K562 (cell line): ENCODE measurements at regions not wholly inside any gene's neighbourhood (a gene's known extent, or its start where the extent isn't known, plus 50 kb on each side); places are given as distances from the start of the nearest gene placed in this dataset.

ENCODE experiments used
- ATAC-seq: fragments of 200-7000 bp; cut with Tn5 transposase; 3 replicates; pipeline ENCODE4 v1.9.1; 2020; ENCODE audit warnings: moderate library complexity
- BruUV-seq: library from RNA; stranded (reverse); fragments of 400-500 nt; replicated peaks from 2 replicates; lab custom pipeline; 2021; lab: Mats Ljungman, UMichigan
- CTCF ChIA-PET: fragments of 300-600 bp; formaldehyde crosslinking; extraction: SDS; loops from one replicate; lab custom pipeline; 2021; ENCODE audit warnings: low intra/inter-chr PET ratio; lab: Yijun Ruan, JAX
- POLR2A ChIA-PET: fragments of 300-600, 350-650 bp; sonication (Branson Sonifier 250); formaldehyde crosslinking; extraction: SDS; loops from one replicate; lab custom pipeline; 2021; ENCODE audit warnings: antibody characterized with exemption, inconsistent platforms; lab: Yijun Ruan, JAX
- DNase-seq, 4 experiments: peaks; one replicate each; pipeline versions ENCODE4 v3.0.0 to v3.0.0-alpha.2; 2011 to 2018; ENCODE audit warnings: low spot score in 3 of 4, mixed read lengths in 3 of 4; ENCODE audit errors: extremely low read depth in 1 of 4
- FAIRE-seq: peaks from 2 replicates; lab custom pipeline; 2011; peaks lifted over from hg19 to GRCh38; lab: Jason Lieb, UNC
- H2AFZ ChIP-seq: 2 replicates; pipeline ENCODE4 v1.6.0; 2011; ENCODE audit warnings: low read depth, low read length, control low read depth, inconsistent platforms
- H3K27ac ChIP-seq: fragments of 200-600 bp; 3 replicates; pipeline ENCODE4 v1.8.0; 2011; ENCODE audit warnings: low read depth, mild to moderate bottlenecking, control low read depth, inconsistent platforms, low read length, moderate library complexity, mixed read lengths; ENCODE audit errors: extremely low read depth
- H3K27me3 ChIP-seq, 2 experiments: fragments of 300-600 bp in 1 of 2; 2 replicates in 1 of 2; 3 replicates in 1 of 2; pipeline versions ENCODE4 v1.6.0 to v1.8.0; 2011; ENCODE audit warnings: inconsistent platforms in 2 of 2, low read length in 2 of 2, mild to moderate bottlenecking in 1 of 2, mixed read lengths in 1 of 2, moderate library complexity in 1 of 2; ENCODE audit not compliant: control insufficient read depth in 2 of 2, insufficient read depth in 2 of 2
- H3K36me3 ChIP-seq: fragments of 300-600 bp; 3 replicates; pipeline ENCODE4 v1.8.0; 2011; ENCODE audit warnings: mild to moderate bottlenecking, low read length, inconsistent platforms; ENCODE audit not compliant: control insufficient read depth, insufficient read depth
- H3K4me1 ChIP-seq, 2 experiments: fragments of 200-600 bp in 1 of 2; replicated peaks in 1 of 2; 2 replicates in 1 of 2; 3 replicates in 1 of 2; pipeline versions ENCODE4 v1.5.1 to v1.8.0; 2011; ENCODE audit warnings: inconsistent platforms in 2 of 2, low read length in 2 of 2, mild to moderate bottlenecking in 1 of 2, mixed read lengths in 1 of 2, moderate library complexity in 1 of 2; ENCODE audit not compliant: control insufficient read depth in 2 of 2, insufficient read depth in 2 of 2
- H3K4me2 ChIP-seq: 2 replicates; pipeline ENCODE4 v1.6.1; 2011; ENCODE audit warnings: low read length, control low read depth, inconsistent platforms, mixed read lengths; ENCODE audit not compliant: insufficient read depth
- H3K4me3 ChIP-seq: fragments of 200-600 bp; sonication (generic), shearing (Covaris generic); 2 replicates; pipeline ENCODE4 v1.5.1; 2016; ENCODE audit warnings: control low read depth, inconsistent platforms
- H3K79me2 ChIP-seq: fragments of 200-600 bp; 3 replicates; pipeline ENCODE4 v1.8.0; 2011; ENCODE audit warnings: low read length, inconsistent platforms; ENCODE audit not compliant: control insufficient read depth, insufficient read depth
- H3K9ac ChIP-seq, 2 experiments: 2 replicates each; pipeline versions ENCODE4 v1.6.0 to v1.6.1; 2011; ENCODE audit warnings: low read depth in 2 of 2, low read length in 2 of 2, control low read depth in 1 of 2, inconsistent platforms in 1 of 2, mild to moderate bottlenecking in 1 of 2, mixed read lengths in 1 of 2; ENCODE audit not compliant: insufficient read depth in 1 of 2
- H3K9me1 ChIP-seq: one replicate; pipeline ENCODE4 v1.6.0; 2011; ENCODE audit warnings: inconsistent platforms, mild to moderate bottlenecking, low read length, moderate library complexity; ENCODE audit not compliant: control insufficient read depth, insufficient read depth
- H3K9me3 ChIP-seq: replicated peaks from 2 replicates; pipeline ENCODE4 v1.5.1; 2011; ENCODE audit warnings: low read depth, low read length, inconsistent platforms; ENCODE audit not compliant: control insufficient read depth, insufficient read depth
- H4K20me1 ChIP-seq: replicated peaks from 2 replicates; pipeline ENCODE4 v1.6.1; 2011; ENCODE audit warnings: low read length, inconsistent platforms, mixed read lengths; ENCODE audit not compliant: control insufficient read depth, insufficient read depth
- BMI1 ChIP-seq: fragments of 150-350 bp; IDR thresholded peaks from 2 replicates; pipeline ENCODE4 v1.6.1; 2014; ENCODE audit warnings: low read length
- CREBBP ChIP-seq: IDR thresholded peaks from one replicate; pipeline ENCODE4 v1.6.1; 2012; ENCODE audit warnings: low read depth, mild to moderate bottlenecking, control low read depth, inconsistent platforms, low read length
- HEY1 ChIP-seq: fragments of 250-450 bp; sonication (Bioruptor Pico); IDR thresholded peaks from 2 replicates; pipeline ENCODE4 v1.5.0; 2020; ENCODE audit warnings: mild to moderate bottlenecking, moderate library complexity, borderline replicate concordance
- MXI1 ChIP-seq: IDR thresholded peaks from 2 replicates; pipeline ENCODE4 v1.6.1; 2011; ENCODE audit warnings: low read depth, mild to moderate bottlenecking, improper control_type of control experiment, low read length
- NFATC3 ChIP-seq: fragments of 450-650 bp; IDR thresholded peaks from 2 replicates; pipeline ENCODE4 v1.6.1; 2017; ENCODE audit warnings: mild to moderate bottlenecking
- NFRKB ChIP-seq: fragments of 450-650 bp; IDR thresholded peaks from 2 replicates; pipeline ENCODE4 v1.6.1; 2016; ENCODE audit warnings: low read depth
- NR0B1 ChIP-seq: fragments of 450-650 bp; IDR thresholded peaks from one replicate; pipeline ENCODE4 v1.6.1; 2018; ENCODE audit warnings: mild to moderate bottlenecking, moderate library complexity; ENCODE audit not compliant: partially characterized antibody
- POLR2A ChIP-seq: fragments of 450-650 bp; conservative IDR thresholded peaks from 2 replicates; pipeline ENCODE4 v1.6.1; 2016
- POLR2AphosphoS2 ChIP-seq: IDR thresholded peaks from 2 replicates; pipeline ENCODE4 v1.6.1; 2012; ENCODE audit warnings: low read length, improper control_type of control experiment
- RNF219 ChIP-seq: fragments of 250-450 bp; sonication (Bioruptor Pico); IDR thresholded peaks from 2 replicates; pipeline ENCODE4 v1.5.0; 2022; ENCODE audit warnings: mild to moderate bottlenecking
- SETDB1 ChIP-seq: IDR thresholded peaks from one replicate; pipeline ENCODE4 v1.6.1; 2012; ENCODE audit warnings: low read length, control low read depth, inconsistent platforms
- STAT5A ChIP-seq: IDR thresholded peaks from 2 replicates; pipeline ENCODE4 v1.6.1; 2012; ENCODE audit warnings: low read length, inconsistent platforms, borderline replicate concordance
- TAF7 ChIP-seq: fragments of 450-650 bp; IDR thresholded peaks from 2 replicates; pipeline ENCODE4 v1.6.1; 2016; ENCODE audit warnings: missing genetic modification characterization, missing compliant biosample characterization
- TCF15 ChIP-seq: fragments of 250-450 bp; sonication (Bioruptor Pico); IDR thresholded peaks from 2 replicates; pipeline ENCODE4 v1.8.0; 2022; ENCODE audit warnings: moderate library complexity, mild to moderate bottlenecking, inconsistent platforms
- ZNF41 ChIP-seq: fragments of 250-450 bp; sonication (Bioruptor Pico); conservative IDR thresholded peaks from 2 replicates; pipeline ENCODE4 v1.4.0; 2020; ENCODE audit warnings: mild to moderate bottlenecking
- ZNF76 ChIP-seq: fragments of 250-450 bp; sonication (Bioruptor Pico); IDR thresholded peaks from 2 replicates; pipeline ENCODE4 v1.4.0; 2020; ENCODE audit warnings: mild to moderate bottlenecking, moderate library complexity, borderline replicate concordance
- ZNF77 ChIP-seq: fragments of 250-450 bp; sonication (Bioruptor Pico); IDR thresholded peaks from 2 replicates; pipeline ENCODE4 v1.5.0; 2020
- in situ Hi-C: fragments of 300-500 bp; cut with MboI; formaldehyde crosslinking; loops from 4 replicates; pipeline ENCODE4 v1.15.0; 2018; ENCODE audit warnings: inconsistent platforms, mixed read lengths
- intact Hi-C: fragments of 100-400 bp; cut with micrococcal nuclease; formaldehyde crosslinking; loops from 2 replicates; pipeline ENCODE4 v1.14.2; 2022
- TF ChIP-seq, protein P1 (sequence below): sonication (generic); formaldehyde crosslinking; IDR thresholded peaks from 2 replicates; pipeline ENCODE4 v1.8.1; 2023; ENCODE audit warnings: mild to moderate bottlenecking, missing genetic modification reagents

DNA sequence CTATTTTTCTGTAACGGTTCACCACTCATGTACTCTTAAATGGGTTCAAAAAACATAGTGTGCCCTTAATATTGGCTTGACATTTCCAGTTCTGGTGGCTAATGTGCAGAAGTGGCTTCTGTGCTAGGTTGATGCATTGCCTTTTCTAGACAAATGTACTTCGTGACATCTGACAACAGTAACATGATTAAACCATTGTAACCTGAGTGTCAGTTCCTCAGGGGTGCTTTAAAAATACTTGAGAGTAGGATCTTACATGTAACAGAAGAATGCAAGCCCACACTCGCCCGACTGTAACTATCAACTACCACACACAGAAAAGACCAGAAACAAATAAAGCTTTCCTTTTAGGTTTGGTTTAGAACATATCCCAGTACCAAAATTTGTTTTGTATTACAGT lies 393.4 kb upstream of the NFE2L3 start (continued):
- TF ChIP-seq, protein P1, sequence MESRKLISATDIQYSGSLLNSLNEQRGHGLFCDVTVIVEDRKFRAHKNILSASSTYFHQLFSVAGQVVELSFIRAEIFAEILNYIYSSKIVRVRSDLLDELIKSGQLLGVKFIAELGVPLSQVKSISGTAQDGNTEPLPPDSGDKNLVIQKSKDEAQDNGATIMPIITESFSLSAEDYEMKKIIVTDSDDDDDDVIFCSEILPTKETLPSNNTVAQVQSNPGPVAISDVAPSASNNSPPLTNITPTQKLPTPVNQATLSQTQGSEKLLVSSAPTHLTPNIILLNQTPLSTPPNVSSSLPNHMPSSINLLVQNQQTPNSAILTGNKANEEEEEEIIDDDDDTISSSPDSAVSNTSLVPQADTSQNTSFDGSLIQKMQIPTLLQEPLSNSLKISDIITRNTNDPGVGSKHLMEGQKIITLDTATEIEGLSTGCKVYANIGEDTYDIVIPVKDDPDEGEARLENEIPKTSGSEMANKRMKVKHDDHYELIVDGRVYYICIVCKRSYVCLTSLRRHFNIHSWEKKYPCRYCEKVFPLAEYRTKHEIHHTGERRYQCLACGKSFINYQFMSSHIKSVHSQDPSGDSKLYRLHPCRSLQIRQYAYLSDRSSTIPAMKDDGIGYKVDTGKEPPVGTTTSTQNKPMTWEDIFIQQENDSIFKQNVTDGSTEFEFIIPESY (CRISPR knock-in tag) = no peak
- TF ChIP-seq SETDB1 (no peak), POLR2A (no peak), TAF7 (tag) (no peak), BMI1 (no peak), HEY1 (CRISPR knock-in tag) (no peak)

DNA sequence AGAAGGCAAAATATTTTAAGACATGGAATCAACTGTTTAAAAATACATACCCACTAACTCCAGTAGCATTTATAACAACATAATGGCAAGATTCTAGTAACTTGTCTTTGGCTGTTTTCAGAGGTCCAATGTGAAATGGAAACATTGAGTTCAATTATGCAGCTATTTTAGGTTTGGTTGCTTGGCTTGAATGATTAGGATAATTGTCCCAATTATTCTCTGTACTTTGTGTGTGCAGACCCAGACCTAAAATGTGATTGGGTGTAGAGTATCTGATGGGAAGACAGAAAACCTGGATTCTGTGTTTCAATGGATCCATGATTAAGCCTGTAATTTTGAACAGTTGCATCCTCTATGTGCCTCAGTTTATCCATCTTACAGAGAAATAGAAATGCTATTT lies 392.7 kb upstream of the NFE2L3 start:
- H3K27ac ChIP-seq = no peak overlapping the region
- intact Hi-C loops (no loop called here), in situ Hi-C loops (no loop called here)
- H3K4me2 ChIP-seq = no peak overlapping the region
- no peaks in the 10 kb centered on the region for H3K36me3 ChIP-seq
- H2AFZ ChIP-seq = no peak overlapping the region
- H4K20me1 ChIP-seq = no peaks in the 10 kb centered on the region
- H3K79me2 ChIP-seq = no peaks in the 10 kb centered on the region
- no peaks in the 10 kb centered on the region for H3K9me3 ChIP-seq
- H3K9me1 ChIP-seq = no peaks in the 10 kb centered on the region
- ChIA-PET CTCF (no interaction called here), POLR2A (interaction anchor here (0.6 to 1.0 kb wide), 2 partner anchors 8 to 1200 kb away, joined by 3 read pairs; no protein-coding TSS in a partner anchor)
- BruUV-seq = no TSS peak
- ATAC-seq = no peak
- FAIRE-seq = no peak
- DNase-seq = no peak
- no peaks in the 10 kb centered on the region for H3K4me1 ChIP-seq
- H3K4me3 ChIP-seq = no peak overlapping the region
- peaks cover 12 to 32% of the 10 kb centered on the region in 2 experiments; a peak in 4 of 5 replicates for H3K27me3 ChIP-seq
- no peak overlapping the region for H3K9ac ChIP-seq
- no peak for TF ChIP-seq NFATC3
- no peak for TF ChIP-seq RNF219
- TF ChIP-seq TCF15 = no peak
- no peak for TF ChIP-seq ZNF41
- no peak for TF ChIP-seq MXI1
- TF ChIP-seq NFRKB = no peak
- no peak for TF ChIP-seq NR0B1
- TF ChIP-seq POLR2AphosphoS2 = no peak
- no peak for TF ChIP-seq CREBBP
- no peak for TF ChIP-seq ZNF77 (CRISPR knock-in tag)
- TF ChIP-seq ZNF76 = no peak
- TF ChIP-seq STAT5A = no peak
